ENCODE measurements at regions not wholly inside any gene's neighbourhood (a gene's known extent, or its start where the extent isn't known, plus 50 kb on each side); places are given as distances from the start of the nearest gene placed in this dataset.

DNA sequence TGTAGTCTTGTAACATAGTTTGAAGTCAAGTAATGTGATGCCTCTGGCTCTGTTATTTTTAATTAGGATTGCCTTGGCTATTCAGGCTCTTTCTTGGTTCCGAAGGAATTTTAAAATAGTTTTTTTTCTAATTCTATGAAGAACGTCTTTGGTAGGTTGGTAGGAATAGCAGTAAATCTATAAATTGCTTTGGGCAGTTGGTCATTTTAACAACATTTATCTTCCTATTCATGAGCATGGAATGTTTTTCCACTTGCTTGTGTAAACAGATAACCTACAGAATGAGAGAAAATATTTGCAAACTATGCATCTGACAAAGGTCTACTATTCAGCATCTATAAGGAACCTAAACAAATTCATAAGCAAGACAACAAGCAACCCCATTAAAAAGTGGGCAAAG, 173.2 kb upstream of the TRPC7 start (continued):
- TF ChIP-seq, protein P1, sequence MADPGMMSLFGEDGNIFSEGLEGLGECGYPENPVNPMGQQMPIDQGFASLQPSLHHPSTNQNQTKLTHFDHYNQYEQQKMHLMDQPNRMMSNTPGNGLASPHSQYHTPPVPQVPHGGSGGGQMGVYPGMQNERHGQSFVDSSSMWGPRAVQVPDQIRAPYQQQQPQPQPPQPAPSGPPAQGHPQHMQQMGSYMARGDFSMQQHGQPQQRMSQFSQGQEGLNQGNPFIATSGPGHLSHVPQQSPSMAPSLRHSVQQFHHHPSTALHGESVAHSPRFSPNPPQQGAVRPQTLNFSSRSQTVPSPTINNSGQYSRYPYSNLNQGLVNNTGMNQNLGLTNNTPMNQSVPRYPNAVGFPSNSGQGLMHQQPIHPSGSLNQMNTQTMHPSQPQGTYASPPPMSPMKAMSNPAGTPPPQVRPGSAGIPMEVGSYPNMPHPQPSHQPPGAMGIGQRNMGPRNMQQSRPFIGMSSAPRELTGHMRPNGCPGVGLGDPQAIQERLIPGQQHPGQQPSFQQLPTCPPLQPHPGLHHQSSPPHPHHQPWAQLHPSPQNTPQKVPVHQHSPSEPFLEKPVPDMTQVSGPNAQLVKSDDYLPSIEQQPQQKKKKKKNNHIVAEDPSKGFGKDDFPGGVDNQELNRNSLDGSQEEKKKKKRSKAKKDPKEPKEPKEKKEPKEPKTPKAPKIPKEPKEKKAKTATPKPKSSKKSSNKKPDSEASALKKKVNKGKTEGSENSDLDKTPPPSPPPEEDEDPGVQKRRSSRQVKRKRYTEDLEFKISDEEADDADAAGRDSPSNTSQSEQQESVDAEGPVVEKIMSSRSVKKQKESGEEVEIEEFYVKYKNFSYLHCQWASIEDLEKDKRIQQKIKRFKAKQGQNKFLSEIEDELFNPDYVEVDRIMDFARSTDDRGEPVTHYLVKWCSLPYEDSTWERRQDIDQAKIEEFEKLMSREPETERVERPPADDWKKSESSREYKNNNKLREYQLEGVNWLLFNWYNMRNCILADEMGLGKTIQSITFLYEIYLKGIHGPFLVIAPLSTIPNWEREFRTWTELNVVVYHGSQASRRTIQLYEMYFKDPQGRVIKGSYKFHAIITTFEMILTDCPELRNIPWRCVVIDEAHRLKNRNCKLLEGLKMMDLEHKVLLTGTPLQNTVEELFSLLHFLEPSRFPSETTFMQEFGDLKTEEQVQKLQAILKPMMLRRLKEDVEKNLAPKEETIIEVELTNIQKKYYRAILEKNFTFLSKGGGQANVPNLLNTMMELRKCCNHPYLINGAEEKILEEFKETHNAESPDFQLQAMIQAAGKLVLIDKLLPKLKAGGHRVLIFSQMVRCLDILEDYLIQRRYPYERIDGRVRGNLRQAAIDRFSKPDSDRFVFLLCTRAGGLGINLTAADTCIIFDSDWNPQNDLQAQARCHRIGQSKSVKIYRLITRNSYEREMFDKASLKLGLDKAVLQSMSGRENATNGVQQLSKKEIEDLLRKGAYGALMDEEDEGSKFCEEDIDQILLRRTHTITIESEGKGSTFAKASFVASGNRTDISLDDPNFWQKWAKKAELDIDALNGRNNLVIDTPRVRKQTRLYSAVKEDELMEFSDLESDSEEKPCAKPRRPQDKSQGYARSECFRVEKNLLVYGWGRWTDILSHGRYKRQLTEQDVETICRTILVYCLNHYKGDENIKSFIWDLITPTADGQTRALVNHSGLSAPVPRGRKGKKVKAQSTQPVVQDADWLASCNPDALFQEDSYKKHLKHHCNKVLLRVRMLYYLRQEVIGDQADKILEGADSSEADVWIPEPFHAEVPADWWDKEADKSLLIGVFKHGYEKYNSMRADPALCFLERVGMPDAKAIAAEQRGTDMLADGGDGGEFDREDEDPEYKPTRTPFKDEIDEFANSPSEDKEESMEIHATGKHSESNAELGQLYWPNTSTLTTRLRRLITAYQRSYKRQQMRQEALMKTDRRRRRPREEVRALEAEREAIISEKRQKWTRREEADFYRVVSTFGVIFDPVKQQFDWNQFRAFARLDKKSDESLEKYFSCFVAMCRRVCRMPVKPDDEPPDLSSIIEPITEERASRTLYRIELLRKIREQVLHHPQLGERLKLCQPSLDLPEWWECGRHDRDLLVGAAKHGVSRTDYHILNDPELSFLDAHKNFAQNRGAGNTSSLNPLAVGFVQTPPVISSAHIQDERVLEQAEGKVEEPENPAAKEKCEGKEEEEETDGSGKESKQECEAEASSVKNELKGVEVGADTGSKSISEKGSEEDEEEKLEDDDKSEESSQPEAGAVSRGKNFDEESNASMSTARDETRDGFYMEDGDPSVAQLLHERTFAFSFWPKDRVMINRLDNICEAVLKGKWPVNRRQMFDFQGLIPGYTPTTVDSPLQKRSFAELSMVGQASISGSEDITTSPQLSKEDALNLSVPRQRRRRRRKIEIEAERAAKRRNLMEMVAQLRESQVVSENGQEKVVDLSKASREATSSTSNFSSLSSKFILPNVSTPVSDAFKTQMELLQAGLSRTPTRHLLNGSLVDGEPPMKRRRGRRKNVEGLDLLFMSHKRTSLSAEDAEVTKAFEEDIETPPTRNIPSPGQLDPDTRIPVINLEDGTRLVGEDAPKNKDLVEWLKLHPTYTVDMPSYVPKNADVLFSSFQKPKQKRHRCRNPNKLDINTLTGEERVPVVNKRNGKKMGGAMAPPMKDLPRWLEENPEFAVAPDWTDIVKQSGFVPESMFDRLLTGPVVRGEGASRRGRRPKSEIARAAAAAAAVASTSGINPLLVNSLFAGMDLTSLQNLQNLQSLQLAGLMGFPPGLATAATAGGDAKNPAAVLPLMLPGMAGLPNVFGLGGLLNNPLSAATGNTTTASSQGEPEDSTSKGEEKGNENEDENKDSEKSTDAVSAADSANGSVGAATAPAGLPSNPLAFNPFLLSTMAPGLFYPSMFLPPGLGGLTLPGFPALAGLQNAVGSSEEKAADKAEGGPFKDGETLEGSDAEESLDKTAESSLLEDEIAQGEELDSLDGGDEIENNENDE (IDR thresholded peaks at IDR 0.05; ENCODE audit: insufficient replicate concordance, low read length), result no peak
- TF ChIP-seq JUN (IDR thresholded peaks at IDR 0.05; ENCODE audit: low read depth, low read length), result no peak
- no peak for TF ChIP-seq ASH2L (IDR thresholded peaks at IDR 0.05; ENCODE audit: low read length)
- TF ChIP-seq RFX5 (IDR thresholded peaks at IDR 0.05; ENCODE audit: borderline replicate concordance, low read depth, low read length), result no peak
- TF ChIP-seq NRF1 (IDR thresholded peaks at IDR 0.05; ENCODE audit: low read depth, low read length), result no peak
- TF ChIP-seq SP4 (IDR thresholded peaks at IDR 0.05; ENCODE audit: low read length), result no peak
- TF ChIP-seq SUZ12 (IDR thresholded peaks at IDR 0.05; ENCODE audit: low read length), result no peak
- no peak for TF ChIP-seq GTF2F1 (IDR thresholded peaks at IDR 0.05; ENCODE audit: borderline replicate concordance, low read depth, low read length)
- no peak for TF ChIP-seq SIX5 (IDR thresholded peaks at IDR 0.05; ENCODE audit: low read depth, low read length)

Measured in H1 (cell line).